B cell (primary cell): ENCODE measurements at regions not wholly inside any gene's neighbourhood (a gene's known extent, or its start where the extent isn't known, plus 50 kb on each side); places are given as distances from the start of the nearest gene placed in this dataset.

ENCODE experiments used
- ATAC-seq: fragments of 200-7000 bp; cut with Tn5 transposase; one replicate; pipeline ENCODE4 v1.10.0; 2021; ENCODE audit warnings: low read depth, mild to moderate bottlenecking, moderate number of reproducible peaks, moderate library complexity
- CTCF ChIA-PET: fragments of 350-600 bp; sonication (Branson Sonifier 250); formaldehyde crosslinking; loops from one replicate; lab custom pipeline; 2021; ENCODE audit warnings: antibody characterized with exemption, inconsistent platforms; lab: Charles Lee
- POLR2A ChIA-PET: fragments of 350-600 bp; sonication (Branson Sonifier 250); formaldehyde crosslinking; loops from one replicate; lab custom pipeline; 2021; ENCODE audit warnings: antibody characterized with exemption; lab: Charles Lee
- DNase-seq: peaks from one replicate; pipeline ENCODE4 v3.0.0; 2013
- H2AFZ ChIP-seq: 2 replicates; pipeline ENCODE4 v1.6.1; 2012; ENCODE audit warnings: mild to moderate bottlenecking, low read depth, low read length; ENCODE audit not compliant: insufficient read depth, poor library complexity, severe bottlenecking
- H3K27ac ChIP-seq, 2 donors: 1 replicate in 1 of 2; 2 replicates in 1 of 2; pipeline ENCODE4 v1.5.1; 2012 to 2013; ENCODE audit warnings: low read length in 2 of 2, mild to moderate bottlenecking in 2 of 2, moderate library complexity in 1 of 2
- H3K27me3 ChIP-seq, 4 experiments: fragments of 200-600 bp in 1 of 4; sonication (generic) in 1 of 4; replicated peaks in 1 of 4; 1 replicate in 2 of 4; 2 replicates in 2 of 4; pipeline versions ENCODE4 v1.6.1 to v1.7.0; 2013 to 2016; ENCODE audit warnings: low read length in 3 of 4, mild to moderate bottlenecking in 2 of 4, mixed read lengths in 1 of 4, moderate library complexity in 1 of 4; ENCODE audit not compliant: insufficient read depth in 4 of 4, control insufficient read depth in 3 of 4; ENCODE audit errors: control extremely low read depth in 1 of 4
- H3K36me3 ChIP-seq, 2 experiments: replicated peaks in 1 of 2; 1 replicate in 1 of 2; 2 replicates in 1 of 2; pipeline versions ENCODE4 v1.6.1 to v1.7.1; 2013; ENCODE audit warnings: low read length in 1 of 2; ENCODE audit not compliant: insufficient read depth in 2 of 2, control insufficient read depth in 1 of 2; ENCODE audit errors: control extremely low read depth in 1 of 2, extremely low read depth in 1 of 2
- H3K4me1 ChIP-seq, 2 donors: fragments of 200-600 bp in 1 of 2; sonication (generic) in 1 of 2; 1 replicate in 1 of 2; 2 replicates in 1 of 2; pipeline versions ENCODE4 v1.5.1 to v1.6.1; 2013 to 2017; ENCODE audit warnings: low read length in 2 of 2; ENCODE audit not compliant: control insufficient read depth in 2 of 2, insufficient read depth in 2 of 2
- H3K4me2 ChIP-seq: replicated peaks from 2 replicates; pipeline ENCODE3; 2012; ENCODE audit warnings: mild to moderate bottlenecking, low read depth, low read length; ENCODE audit not compliant: poor library complexity, severe bottlenecking
- H3K4me3 ChIP-seq, 5 experiments: fragments of 200-600 bp in 1 of 5; sonication (generic) in 1 of 5; 1 replicate in 3 of 5; 2 replicates in 2 of 5; pipeline versions ENCODE4 v1.5.1 to v1.7.0; 2011 to 2016; ENCODE audit warnings: low read length in 4 of 5, mild to moderate bottlenecking in 4 of 5, low read depth in 2 of 5, control low read depth in 1 of 5, moderate library complexity in 1 of 5; ENCODE audit not compliant: insufficient read depth in 1 of 5; ENCODE audit errors: control extremely low read depth in 1 of 5, extremely low read depth in 1 of 5
- H3K79me2 ChIP-seq: fragments of 200-600 bp; sonication (generic); one replicate; pipeline ENCODE4 v1.6.0; 2016; ENCODE audit warnings: low read length; ENCODE audit not compliant: control insufficient read depth, insufficient read depth
- H3K9ac ChIP-seq: fragments of 200-600 bp; sonication (generic); 2 replicates; pipeline ENCODE4 v1.6.1; 2017; ENCODE audit warnings: mild to moderate bottlenecking, low read length, moderate library complexity
- H3K9me3 ChIP-seq, 3 donors: one replicate each; pipeline versions ENCODE4 v1.6.1 to v1.7.1; 2013; ENCODE audit warnings: low read length in 2 of 3; ENCODE audit not compliant: control insufficient read depth in 2 of 3, insufficient read depth in 1 of 3; ENCODE audit errors: control extremely low read depth in 1 of 3
- H4K20me1 ChIP-seq: 2 replicates; pipeline ENCODE4 v1.6.0; 2012; ENCODE audit warnings: mild to moderate bottlenecking, low read length; ENCODE audit not compliant: insufficient read depth, control insufficient read depth, poor library complexity, severe bottlenecking
- H3K27ac Mint-ChIP-seq: one replicate; pipeline ENCODE4 v1.8.0; 2021; ENCODE audit warnings: mixed read lengths
- H3K27me3 Mint-ChIP-seq: one replicate; pipeline ENCODE4 v1.8.0; 2021; ENCODE audit warnings: mixed read lengths
- H3K4me1 Mint-ChIP-seq: one replicate; pipeline ENCODE4 v1.8.0; 2021; ENCODE audit warnings: mixed read lengths
- H3K4me3 Mint-ChIP-seq: one replicate; pipeline ENCODE4 v1.8.0; 2021; ENCODE audit warnings: mixed read lengths
- H3K9me3 Mint-ChIP-seq: one replicate; pipeline ENCODE4 v1.8.0; 2022; ENCODE audit warnings: mixed read lengths; ENCODE audit not compliant: insufficient read depth
- EZH2 ChIP-seq: IDR thresholded peaks from 2 replicates; pipeline ENCODE4 v1.6.1; 2012; ENCODE audit warnings: borderline replicate concordance, low read depth, mild to moderate bottlenecking, moderate library complexity, low read length; ENCODE audit not compliant: insufficient read depth, poor library complexity, severe bottlenecking
- WGBS: methylation state at CpG from one replicate; pipeline ENCODE4 v1.1.5; 2013; ENCODE audit warnings: missing lambda C conversion rate; ENCODE audit not compliant: insufficient coverage; 5-methylcytosine and 5-hydroxymethylcytosine counted together
- intact Hi-C: fragments of 100-400 bp; cut with micrococcal nuclease; formaldehyde crosslinking; loops from one replicate; pipeline ENCODE4 v1.10.0; 2022
- TF ChIP-seq, protein P1 (sequence below): fragments of 200-600 bp; IDR thresholded peaks from one replicate; pipeline ENCODE4 v1.8.0; 2022; ENCODE audit warnings: antibody characterized with exemption, mild to moderate bottlenecking

DNA sequence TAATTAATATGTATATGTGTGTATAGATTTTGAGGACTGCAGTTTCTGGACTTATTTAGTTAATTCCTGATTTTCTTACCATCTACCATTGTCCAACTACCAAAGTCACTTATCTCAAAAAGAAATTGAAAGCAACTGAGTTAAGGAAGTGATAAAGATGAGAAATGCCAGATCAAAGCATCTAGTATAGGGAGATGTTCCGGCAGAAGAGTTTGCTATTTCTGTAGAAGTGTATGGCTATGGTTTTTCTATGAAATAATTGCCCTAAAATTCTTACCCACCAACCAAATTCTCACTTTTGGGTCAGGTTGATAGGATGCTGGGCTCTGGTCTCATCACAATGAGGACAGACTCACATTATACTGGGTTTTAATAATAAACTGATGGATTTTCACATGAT is 64.0 kb upstream of the RAB11FIP2 start:
- ChIA-PET POLR2A (no interaction called here), CTCF (no interaction called here)
- Histone ChIP-seq H3K4me3 (no peak overlapping the region), H3K4me1 (no peaks in the 10 kb centered on the region), H3K27me3 (no peaks in the 10 kb centered on the region), H3K4me2 (no peak overlapping the region), H3K36me3 (no peaks in the 10 kb centered on the region), H3K9ac (no peak overlapping the region), H3K27ac (no peak overlapping the region), H4K20me1 (no peaks in the 10 kb centered on the region), H3K9me3 (no peaks in the 10 kb centered on the region), H3K79me2 (no peaks in the 10 kb centered on the region), H2AFZ (no peak overlapping the region)
- Mint-ChIP-seq H3K9me3 (no peaks in the 10 kb centered on the region), H3K4me3 (no peak overlapping the region), H3K27me3 (peaks cover 5% of the 10 kb centered on the region), H3K27ac (no peak overlapping the region), H3K4me1 (no peaks in the 10 kb centered on the region)
- TF ChIP-seq, protein P1, sequence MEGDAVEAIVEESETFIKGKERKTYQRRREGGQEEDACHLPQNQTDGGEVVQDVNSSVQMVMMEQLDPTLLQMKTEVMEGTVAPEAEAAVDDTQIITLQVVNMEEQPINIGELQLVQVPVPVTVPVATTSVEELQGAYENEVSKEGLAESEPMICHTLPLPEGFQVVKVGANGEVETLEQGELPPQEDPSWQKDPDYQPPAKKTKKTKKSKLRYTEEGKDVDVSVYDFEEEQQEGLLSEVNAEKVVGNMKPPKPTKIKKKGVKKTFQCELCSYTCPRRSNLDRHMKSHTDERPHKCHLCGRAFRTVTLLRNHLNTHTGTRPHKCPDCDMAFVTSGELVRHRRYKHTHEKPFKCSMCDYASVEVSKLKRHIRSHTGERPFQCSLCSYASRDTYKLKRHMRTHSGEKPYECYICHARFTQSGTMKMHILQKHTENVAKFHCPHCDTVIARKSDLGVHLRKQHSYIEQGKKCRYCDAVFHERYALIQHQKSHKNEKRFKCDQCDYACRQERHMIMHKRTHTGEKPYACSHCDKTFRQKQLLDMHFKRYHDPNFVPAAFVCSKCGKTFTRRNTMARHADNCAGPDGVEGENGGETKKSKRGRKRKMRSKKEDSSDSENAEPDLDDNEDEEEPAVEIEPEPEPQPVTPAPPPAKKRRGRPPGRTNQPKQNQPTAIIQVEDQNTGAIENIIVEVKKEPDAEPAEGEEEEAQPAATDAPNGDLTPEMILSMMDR: no peak
- TF ChIP-seq EZH2: no peak
- DNase-seq: no peak
- ATAC-seq: no peak
- WGBS: no CpG with 5 or more reads among the region's 1 CpG
- intact Hi-C loops: no loop called here

DNA sequence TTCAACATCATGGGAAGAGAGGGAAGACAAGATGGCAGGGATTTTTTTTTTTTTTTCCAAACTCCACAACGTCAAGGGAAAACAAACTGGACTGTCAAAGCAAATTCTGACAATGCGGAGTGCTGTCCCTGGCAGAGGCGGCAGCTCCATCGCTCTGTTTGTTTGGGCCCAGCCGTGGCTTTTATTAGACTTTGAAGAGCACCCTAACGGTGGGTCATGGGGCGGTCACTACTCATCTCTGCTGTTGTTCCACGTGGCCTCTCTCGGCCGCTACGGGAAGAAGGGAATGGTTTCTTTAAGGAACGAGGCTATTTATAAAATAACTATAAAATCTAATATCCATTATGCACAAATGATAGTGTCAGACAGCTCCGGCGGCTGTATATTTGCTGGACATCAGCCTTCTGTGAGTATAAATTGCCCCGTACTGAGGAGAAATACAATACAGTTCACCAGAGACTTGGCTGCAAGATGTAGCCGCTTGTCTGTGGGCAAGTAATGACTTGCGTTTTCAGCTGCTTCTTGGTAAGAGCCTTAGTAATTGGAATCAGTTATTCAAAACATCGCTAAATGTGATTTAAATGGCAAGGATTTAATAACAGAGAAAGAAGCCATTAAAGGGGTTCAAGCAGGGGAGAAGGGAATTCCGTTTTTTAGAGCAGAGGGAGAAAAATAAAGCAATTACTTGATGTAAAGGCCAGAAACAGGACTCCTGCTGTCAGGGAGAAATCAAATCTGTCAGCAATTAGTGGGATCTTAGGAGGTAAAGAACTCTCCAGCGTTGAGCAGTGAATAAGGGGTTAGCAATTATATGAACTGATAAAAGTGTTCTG is 61.7 kb upstream of the RAB11FIP2 start:
- TF ChIP-seq, protein P1: no peak
- no peak for TF ChIP-seq EZH2
- no peak overlapping the region for H2AFZ ChIP-seq
- 87% methylated on average over 11 of the region's 20 CpGs for WGBS
- H4K20me1 ChIP-seq: no peaks in the 10 kb centered on the region
- no peak overlapping the region for H3K27ac ChIP-seq
- no peaks in the 10 kb centered on the region for H3K9me3 ChIP-seq
- H3K27me3 ChIP-seq: no peaks in the 10 kb centered on the region
- H3K27me3 Mint-ChIP-seq: peaks cover 8% of the 10 kb centered on the region
- ATAC-seq: no peak
- H3K9ac ChIP-seq: no peak overlapping the region
- no peak for DNase-seq
- no peak overlapping the region for H3K4me3 Mint-ChIP-seq
- H3K4me1 ChIP-seq: no peaks in the 10 kb centered on the region
- H3K4me2 ChIP-seq: no peak overlapping the region
- ChIA-PET POLR2A (no interaction called here), CTCF (no interaction called here)
- no peaks in the 10 kb centered on the region for H3K36me3 ChIP-seq
- no peaks in the 10 kb centered on the region for H3K4me1 Mint-ChIP-seq
- H3K4me3 ChIP-seq: no peak overlapping the region
- no peaks in the 10 kb centered on the region for H3K9me3 Mint-ChIP-seq
- intact Hi-C loops: no loop called here
- no peaks in the 10 kb centered on the region for H3K79me2 ChIP-seq
- H3K27ac Mint-ChIP-seq: no peak overlapping the region
